Esophagus squamous epithelium (tissue), 5 donors: ENCODE measurements at regions not wholly inside any gene's neighbourhood (a gene's known extent, or its start where the extent isn't known, plus 50 kb on each side); places are given as distances from the start of the nearest gene placed in this dataset.

Experiments
- DNase-seq: peaks from one replicate; lab custom pipeline; 2025; lab: John Stamatoyannopoulos, UW
- H3K27ac ChIP-seq, 4 donors: fragments of 200-600 bp; sonication (generic); one replicate each; pipeline ENCODE4 v1.5.1; 2016 to 2019; ENCODE audit warnings: mild to moderate bottlenecking in 1 of 4
- H3K27me3 ChIP-seq, 4 donors: fragments of 200-600 bp; sonication (generic); 1 replicate in 3 of 4; 2 replicates in 1 of 4; pipeline versions ENCODE4 v1.5.1 to v1.6.0; 2017 to 2021; ENCODE audit warnings: antibody characterized with exemption in 1 of 4
- H3K36me3 ChIP-seq, 3 donors: fragments of 200-600 bp; sonication (generic); one replicate each; pipeline ENCODE4 v1.5.1; 2016 to 2019
- H3K4me1 ChIP-seq, 3 donors: fragments of 200-600 bp; sonication (generic); one replicate each; pipeline ENCODE4 v1.5.1; 2017 to 2019
- H3K4me3 ChIP-seq, 4 donors: fragments of 200-600 bp; sonication (generic); 1 replicate in 3 of 4; 2 replicates in 1 of 4; pipeline ENCODE4 v1.5.1; 2016 to 2019; ENCODE audit warnings: mild to moderate bottlenecking in 2 of 4, moderate library complexity in 1 of 4
- H3K9me3 ChIP-seq, 3 donors: fragments of 200-600 bp; sonication (generic); one replicate each; pipeline ENCODE4 v1.5.1; 2016 to 2019
- POLR2A ChIP-seq, 4 donors: fragments of 450-650 bp; IDR thresholded peaks; one replicate each; pipeline ENCODE4 v1.6.1; 2017; ENCODE audit warnings: antibody characterized with exemption in 4 of 4, mild to moderate bottlenecking in 4 of 4, moderate library complexity in 3 of 4
- WGBS, 2 donors: methylation state at CpG; one replicate each; pipeline ENCODE4 v1.1.5; 2018; 5-methylcytosine and 5-hydroxymethylcytosine counted together
- intact Hi-C: fragments of 100-400 bp; cut with DNase I; formaldehyde crosslinking; loops from one replicate; pipeline ENCODE4 v1.15.0; 2022
- TF ChIP-seq, protein P1 (sequence below), 6 experiments: fragments of 450-650 bp in 4 of 6; fragments of 200-600 bp in 2 of 6; sonication (generic) in 2 of 6; IDR thresholded peaks; one replicate each; pipeline ENCODE4 v1.5.1; 2016 to 2019; ENCODE audit warnings: antibody characterized with exemption in 6 of 6, mild to moderate bottlenecking in 4 of 6, moderate library complexity in 4 of 6
- donor health status: DM: yes; HTN: yes; CAD: no.

DNA sequence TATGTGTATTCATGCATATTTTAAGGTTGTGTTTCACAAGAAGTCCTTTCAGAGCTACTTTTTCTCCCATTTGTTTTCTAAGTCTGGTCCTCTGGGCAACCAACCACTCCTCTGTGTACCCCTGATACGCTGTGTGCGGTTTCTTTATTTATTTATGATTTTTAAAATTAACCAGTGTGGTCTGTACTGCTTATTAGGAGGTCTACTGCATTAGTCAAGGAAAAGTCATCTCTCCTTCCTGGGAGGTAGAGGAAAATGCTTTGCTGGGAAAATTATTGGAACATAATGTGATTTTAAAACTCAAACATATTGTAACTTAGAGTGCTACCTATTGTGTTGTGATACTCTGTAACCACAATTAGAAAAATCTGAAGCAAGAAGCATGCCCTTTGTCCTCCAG is 1404.3 kb downstream of the SUCLG1 start:
- DNase-seq, result no peak
- Histone ChIP-seq H3K27me3 (no peaks in the 10 kb centered on the region), H3K27ac (no peak overlapping the region), H3K4me3 (no peak overlapping the region), H3K36me3 (no peaks in the 10 kb centered on the region), H3K4me1 (no peaks in the 10 kb centered on the region), H3K9me3 (no peaks in the 10 kb centered on the region)
- TF ChIP-seq, protein P1, sequence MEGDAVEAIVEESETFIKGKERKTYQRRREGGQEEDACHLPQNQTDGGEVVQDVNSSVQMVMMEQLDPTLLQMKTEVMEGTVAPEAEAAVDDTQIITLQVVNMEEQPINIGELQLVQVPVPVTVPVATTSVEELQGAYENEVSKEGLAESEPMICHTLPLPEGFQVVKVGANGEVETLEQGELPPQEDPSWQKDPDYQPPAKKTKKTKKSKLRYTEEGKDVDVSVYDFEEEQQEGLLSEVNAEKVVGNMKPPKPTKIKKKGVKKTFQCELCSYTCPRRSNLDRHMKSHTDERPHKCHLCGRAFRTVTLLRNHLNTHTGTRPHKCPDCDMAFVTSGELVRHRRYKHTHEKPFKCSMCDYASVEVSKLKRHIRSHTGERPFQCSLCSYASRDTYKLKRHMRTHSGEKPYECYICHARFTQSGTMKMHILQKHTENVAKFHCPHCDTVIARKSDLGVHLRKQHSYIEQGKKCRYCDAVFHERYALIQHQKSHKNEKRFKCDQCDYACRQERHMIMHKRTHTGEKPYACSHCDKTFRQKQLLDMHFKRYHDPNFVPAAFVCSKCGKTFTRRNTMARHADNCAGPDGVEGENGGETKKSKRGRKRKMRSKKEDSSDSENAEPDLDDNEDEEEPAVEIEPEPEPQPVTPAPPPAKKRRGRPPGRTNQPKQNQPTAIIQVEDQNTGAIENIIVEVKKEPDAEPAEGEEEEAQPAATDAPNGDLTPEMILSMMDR (IDR thresholded peaks at IDR 0.05), result no peak
- TF ChIP-seq POLR2A (IDR thresholded peaks at IDR 0.05), result no peak
- intact Hi-C loops, result no loop called here
- 78 to 87% methylated on average over 2 of the region's 2 CpGs for WGBS, 2 donors

- H3K4me3 ChIP-seq, result no peak overlapping the region
- TF ChIP-seq POLR2A (IDR thresholded peaks at IDR 0.05), result no peak
- TF ChIP-seq, protein P1 (IDR thresholded peaks at IDR 0.05), result no peak
- H3K4me1 ChIP-seq, result no peaks in the 10 kb centered on the region
- DNase-seq, result no peak
- H3K36me3 ChIP-seq, result no peaks in the 10 kb centered on the region
- no peaks in the 10 kb centered on the region for H3K27me3 ChIP-seq
- 59 to 62% methylated on average over 6 of the region's 6 CpGs for WGBS, 2 donors
- H3K27ac ChIP-seq, result no peak overlapping the region
- no peaks in the 10 kb centered on the region for H3K9me3 ChIP-seq
- intact Hi-C loops, result no loop called here
Observed at GRCh38 chr2:83051538-83052170, 1407.4 kb downstream of the SUCLG1 start.

GRCh38 chr2:83042053-83042452 is 1417.0 kb downstream of the SUCLG1 start:
- Histone ChIP-seq H3K27ac (no peak overlapping the region), H3K4me1 (no peaks in the 10 kb centered on the region), H3K36me3 (no peaks in the 10 kb centered on the region), H3K27me3 (no peaks in the 10 kb centered on the region), H3K4me3 (no peak overlapping the region), H3K9me3 (no peaks in the 10 kb centered on the region)
- intact Hi-C loops, result no loop called here
- WGBS, 2 donors, result 82 to 86% methylated on average over 1 of the region's 1 CpG
- TF ChIP-seq POLR2A (IDR thresholded peaks at IDR 0.05), result no peak
- TF ChIP-seq, protein P1 (IDR thresholded peaks at IDR 0.05), result no peak
- DNase-seq, result no peak

- Histone ChIP-seq H3K4me1 (peaks cover 0 to 1% (median 0%) of the 10 kb centered on the region in 3 donors), H3K9me3 (no peaks in the 10 kb centered on the region), H3K27me3 (no peaks in the 10 kb centered on the region), H3K36me3 (no peaks in the 10 kb centered on the region), H3K27ac (no peak overlapping the region), H3K4me3 (no peak overlapping the region)
- 62 to 63% methylated on average over 5 of the region's 5 CpGs for WGBS, 2 donors
- intact Hi-C loops, result no loop called here
- no peak for TF ChIP-seq POLR2A (IDR thresholded peaks at IDR 0.05)
- TF ChIP-seq, protein P1 (IDR thresholded peaks at IDR 0.05), result no peak
- no peak for DNase-seq
Observed at GRCh38 chr2:83022631-83023210, 1436.4 kb downstream of the SUCLG1 start.

DNA sequence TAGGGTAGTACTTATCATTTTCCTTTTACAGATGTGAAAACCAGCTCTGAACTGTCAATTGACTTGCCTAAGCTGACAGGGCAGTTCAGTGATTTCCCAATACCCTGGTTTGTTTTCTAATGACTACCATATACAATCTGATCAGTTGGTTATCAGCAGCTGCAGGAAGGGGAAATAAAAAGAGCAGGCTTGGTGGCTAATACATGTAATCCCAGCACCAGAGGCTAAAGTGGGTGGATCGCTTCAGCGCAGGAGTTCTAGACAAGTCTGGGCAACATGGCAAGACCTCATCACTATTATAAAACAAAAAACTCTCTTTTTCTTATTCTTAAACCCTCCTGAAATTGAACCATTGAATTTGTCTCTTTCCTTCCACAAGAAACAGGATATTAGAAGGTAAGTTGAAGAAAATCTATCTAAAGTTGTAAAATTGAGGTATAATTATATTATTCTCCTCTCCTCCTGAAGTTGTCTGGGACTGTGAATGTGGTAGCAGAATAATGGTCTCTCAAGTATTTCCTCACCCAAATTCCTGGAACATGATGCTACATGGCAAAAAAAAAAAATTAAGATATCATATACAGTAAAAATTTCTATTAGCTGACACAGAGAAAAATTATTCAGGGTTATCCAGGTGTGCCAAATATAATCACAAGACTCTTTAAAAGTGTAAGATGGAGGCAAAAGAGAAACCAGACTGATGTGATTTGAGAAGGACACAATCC is 1441.6 kb downstream of the SUCLG1 start:
- peaks cover 0 to 14% (median 0%) of the 10 kb centered on the region in 3 donors for H3K4me1 ChIP-seq
- intact Hi-C loops, result no loop called here
- H3K27me3 ChIP-seq, result no peaks in the 10 kb centered on the region
- TF ChIP-seq, protein P1 (IDR thresholded peaks at IDR 0.05), result no peak
- TF ChIP-seq POLR2A (IDR thresholded peaks at IDR 0.05), result no peak
- H3K27ac ChIP-seq, result peak overlapping the region in 1 of 4 donors; percentile 22
- 39 to 53% methylated on average over 2 of the region's 2 CpGs for WGBS, 2 donors
- H3K4me3 ChIP-seq, result no peak overlapping the region
- DNase-seq, result no peak
- no peaks in the 10 kb centered on the region for H3K36me3 ChIP-seq
- H3K9me3 ChIP-seq, result no peaks in the 10 kb centered on the region
